Upper lobe of left lung (tissue), 4 donors: ENCODE measurements at regions not wholly inside any gene's neighbourhood (a gene's known extent, or its start where the extent isn't known, plus 50 kb on each side); places are given as distances from the start of the nearest gene placed in this dataset.

ENCODE experiments used
- EP300 ChIP-seq, 4 donors: sonication (generic); formaldehyde crosslinking; IDR thresholded peaks; one replicate each; pipeline ENCODE4 v1.5.1; 2017; ENCODE audit warnings: antibody characterized with exemption in 4 of 4, control low read depth in 2 of 4
- POLR2A ChIP-seq, 4 donors: fragments of 450-650 bp; IDR thresholded peaks; one replicate each; pipeline ENCODE4 v1.5.1; 2016 to 2017; ENCODE audit warnings: antibody characterized with exemption in 4 of 4, mild to moderate bottlenecking in 2 of 4
- TF ChIP-seq, protein P1 (sequence below), 6 experiments: fragments of 450-650 bp in 4 of 6; fragments of 200-600 bp in 2 of 6; sonication (generic) in 2 of 6; IDR thresholded peaks; one replicate each; pipeline ENCODE4 v1.5.1; 2016 to 2019; ENCODE audit warnings: antibody characterized with exemption in 6 of 6

DNA sequence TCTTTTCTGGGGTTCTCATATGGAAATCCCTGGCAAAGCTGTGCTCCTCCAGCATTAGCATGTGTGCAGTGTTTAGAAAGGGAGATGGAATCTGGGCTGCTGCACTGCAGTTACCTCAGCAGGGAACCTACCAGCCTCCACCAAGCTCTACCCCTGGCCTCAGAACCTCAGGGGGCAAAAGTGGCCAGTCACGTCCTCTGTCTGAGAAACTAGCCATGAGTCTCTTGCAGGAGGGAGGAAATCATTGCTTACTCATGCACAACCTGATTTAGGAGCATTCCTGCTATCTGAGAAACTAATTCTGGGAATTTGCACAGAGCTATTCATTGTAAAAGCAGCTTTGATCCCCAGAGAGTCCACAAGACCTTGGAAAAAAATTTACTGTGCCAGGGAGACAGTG lies 80.6 kb upstream of the IPO9 start:
- no peak for TF ChIP-seq EP300 (IDR thresholded peaks at IDR 0.05)
- TF ChIP-seq, protein P1, sequence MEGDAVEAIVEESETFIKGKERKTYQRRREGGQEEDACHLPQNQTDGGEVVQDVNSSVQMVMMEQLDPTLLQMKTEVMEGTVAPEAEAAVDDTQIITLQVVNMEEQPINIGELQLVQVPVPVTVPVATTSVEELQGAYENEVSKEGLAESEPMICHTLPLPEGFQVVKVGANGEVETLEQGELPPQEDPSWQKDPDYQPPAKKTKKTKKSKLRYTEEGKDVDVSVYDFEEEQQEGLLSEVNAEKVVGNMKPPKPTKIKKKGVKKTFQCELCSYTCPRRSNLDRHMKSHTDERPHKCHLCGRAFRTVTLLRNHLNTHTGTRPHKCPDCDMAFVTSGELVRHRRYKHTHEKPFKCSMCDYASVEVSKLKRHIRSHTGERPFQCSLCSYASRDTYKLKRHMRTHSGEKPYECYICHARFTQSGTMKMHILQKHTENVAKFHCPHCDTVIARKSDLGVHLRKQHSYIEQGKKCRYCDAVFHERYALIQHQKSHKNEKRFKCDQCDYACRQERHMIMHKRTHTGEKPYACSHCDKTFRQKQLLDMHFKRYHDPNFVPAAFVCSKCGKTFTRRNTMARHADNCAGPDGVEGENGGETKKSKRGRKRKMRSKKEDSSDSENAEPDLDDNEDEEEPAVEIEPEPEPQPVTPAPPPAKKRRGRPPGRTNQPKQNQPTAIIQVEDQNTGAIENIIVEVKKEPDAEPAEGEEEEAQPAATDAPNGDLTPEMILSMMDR (IDR thresholded peaks at IDR 0.05) = no peak
- TF ChIP-seq POLR2A (IDR thresholded peaks at IDR 0.05) = no peak
